ENCODE measurements at regions not wholly inside any gene's neighbourhood (a gene's known extent, or its start where the extent isn't known, plus 50 kb on each side); places are given as distances from the start of the nearest gene placed in this dataset.
"Not testable (repeated sequence)": the region's sequence is repeated elsewhere in the genome, so short reads cannot be mapped to it uniquely, and the experiment has no call there.

DNA sequence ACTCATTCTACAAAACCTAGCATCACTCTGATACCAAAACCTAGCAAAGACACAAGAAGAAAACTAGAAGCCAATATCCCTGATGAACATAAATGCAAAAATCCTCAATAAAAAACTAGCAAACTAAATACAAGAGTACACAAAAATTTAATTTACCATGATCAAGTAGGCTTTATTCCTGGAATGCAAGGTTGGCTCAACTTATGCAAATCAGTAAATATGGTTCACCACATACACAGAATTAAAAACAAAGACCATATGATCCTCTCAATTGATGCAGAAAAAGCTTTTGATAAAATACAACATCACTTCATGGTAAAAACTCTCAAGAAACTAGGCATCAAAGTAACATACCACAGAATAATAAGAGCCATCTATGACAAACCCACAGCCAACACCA lies 188.3 kb downstream of the ETAA1 start:
- peaks cover 5% of the 10 kb centered on the region for H3K27me3 Mint-ChIP-seq (ENCODE audit: low read depth)
- TF ChIP-seq, protein P1, sequence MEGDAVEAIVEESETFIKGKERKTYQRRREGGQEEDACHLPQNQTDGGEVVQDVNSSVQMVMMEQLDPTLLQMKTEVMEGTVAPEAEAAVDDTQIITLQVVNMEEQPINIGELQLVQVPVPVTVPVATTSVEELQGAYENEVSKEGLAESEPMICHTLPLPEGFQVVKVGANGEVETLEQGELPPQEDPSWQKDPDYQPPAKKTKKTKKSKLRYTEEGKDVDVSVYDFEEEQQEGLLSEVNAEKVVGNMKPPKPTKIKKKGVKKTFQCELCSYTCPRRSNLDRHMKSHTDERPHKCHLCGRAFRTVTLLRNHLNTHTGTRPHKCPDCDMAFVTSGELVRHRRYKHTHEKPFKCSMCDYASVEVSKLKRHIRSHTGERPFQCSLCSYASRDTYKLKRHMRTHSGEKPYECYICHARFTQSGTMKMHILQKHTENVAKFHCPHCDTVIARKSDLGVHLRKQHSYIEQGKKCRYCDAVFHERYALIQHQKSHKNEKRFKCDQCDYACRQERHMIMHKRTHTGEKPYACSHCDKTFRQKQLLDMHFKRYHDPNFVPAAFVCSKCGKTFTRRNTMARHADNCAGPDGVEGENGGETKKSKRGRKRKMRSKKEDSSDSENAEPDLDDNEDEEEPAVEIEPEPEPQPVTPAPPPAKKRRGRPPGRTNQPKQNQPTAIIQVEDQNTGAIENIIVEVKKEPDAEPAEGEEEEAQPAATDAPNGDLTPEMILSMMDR (conservative IDR thresholded peaks at IDR 0.05) = no peak

DNA sequence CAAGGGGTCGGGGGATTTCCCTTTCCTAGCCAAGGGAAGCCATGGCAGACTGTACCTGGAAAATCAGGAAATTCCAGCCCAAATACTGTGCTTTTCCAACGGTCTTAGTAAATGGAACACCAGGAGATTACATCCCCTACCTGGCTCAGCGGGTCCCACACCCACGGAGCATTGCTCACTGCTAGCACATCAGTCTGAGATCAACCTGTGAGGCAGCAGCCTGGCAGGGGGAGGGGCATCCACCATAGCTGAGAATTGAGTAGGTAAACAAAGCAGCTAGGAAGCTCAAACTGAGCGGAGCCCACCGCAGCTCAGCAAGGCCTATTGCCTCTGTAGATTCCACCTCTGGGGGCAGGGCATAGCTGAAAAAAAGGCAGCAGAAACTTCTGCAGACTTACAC lies 192.0 kb downstream of the ETAA1 start:
- DNase-seq (ENCODE audit: low read depth, low spot score) = not testable (repeated sequence)

More for the DNA sequence above, 188.3 kb downstream of the ETAA1 start:
- no peak overlapping the region for H3K27ac Mint-ChIP-seq (ENCODE audit: unreplicated experiment)
- no peaks in the 10 kb centered on the region for H3K4me1 Mint-ChIP-seq
- peaks cover 24% of the 10 kb centered on the region for H3K9me3 Mint-ChIP-seq
- no peak for DNase-seq (ENCODE audit: low read depth, low spot score)
- H3K36me3 Mint-ChIP-seq (ENCODE audit: low read depth) = peaks cover 15% of the 10 kb centered on the region
- no peak overlapping the region for H3K4me3 Mint-ChIP-seq

DNA sequence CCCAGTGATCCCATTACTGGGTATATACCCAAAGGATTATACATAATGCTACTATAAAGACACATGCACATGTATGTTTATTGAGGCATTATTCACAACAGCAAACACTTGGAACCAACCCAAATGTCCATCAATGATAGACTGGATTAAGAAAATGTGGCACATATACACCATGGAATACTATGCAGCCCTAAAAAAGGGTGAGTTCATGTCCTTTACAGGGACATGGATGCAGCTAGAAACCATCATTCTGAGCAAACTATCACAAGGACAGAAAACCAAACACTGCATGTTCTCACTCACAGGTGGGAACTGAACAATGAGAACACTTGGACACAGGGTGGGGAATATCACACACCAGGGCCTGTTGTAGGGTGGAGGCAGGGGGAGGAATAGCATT lies 197.4 kb downstream of the ETAA1 start:
- not testable (repeated sequence) for H3K4me3 Mint-ChIP-seq; H3K4me1 Mint-ChIP-seq; H3K27me3 Mint-ChIP-seq (ENCODE audit: low read depth); DNase-seq (ENCODE audit: low read depth, low spot score); H3K36me3 Mint-ChIP-seq (ENCODE audit: low read depth); H3K27ac Mint-ChIP-seq (ENCODE audit: unreplicated experiment)
- peaks cover 12% of the 10 kb centered on the region for H3K9me3 Mint-ChIP-seq

More for the DNA sequence above, 192.0 kb downstream of the ETAA1 start:
- peaks cover 11% of the 10 kb centered on the region for H3K36me3 Mint-ChIP-seq (ENCODE audit: low read depth)
- not testable (repeated sequence) for H3K27ac Mint-ChIP-seq (ENCODE audit: unreplicated experiment); H3K4me3 Mint-ChIP-seq; H3K4me1 Mint-ChIP-seq; H3K27me3 Mint-ChIP-seq (ENCODE audit: low read depth)
- peaks cover 19% of the 10 kb centered on the region for H3K9me3 Mint-ChIP-seq

DNA sequence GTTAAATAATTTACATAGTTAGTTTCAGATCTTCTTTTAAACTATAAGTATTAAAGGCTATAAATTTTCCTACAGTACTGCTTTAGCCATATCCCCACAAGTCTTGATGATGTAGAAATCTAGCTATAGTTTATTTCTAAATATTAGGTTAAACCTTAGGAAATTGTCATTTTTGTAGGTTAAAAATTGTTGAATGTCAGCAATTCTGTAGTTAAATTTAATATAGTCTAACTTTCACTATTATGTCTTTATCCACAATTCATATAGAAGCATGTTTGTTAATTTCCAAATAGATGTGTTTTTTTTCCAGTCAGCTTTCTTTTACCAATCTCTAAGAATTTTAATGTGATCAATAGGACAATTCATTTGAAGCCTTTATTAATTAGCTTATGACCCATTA lies 199.7 kb downstream of the ETAA1 start:
- Mint-ChIP-seq H3K27me3 (ENCODE audit: low read depth) (peaks cover 8% of the 10 kb centered on the region), H3K4me3 (no peak overlapping the region), H3K9me3 (peaks cover 7% of the 10 kb centered on the region)

DNA sequence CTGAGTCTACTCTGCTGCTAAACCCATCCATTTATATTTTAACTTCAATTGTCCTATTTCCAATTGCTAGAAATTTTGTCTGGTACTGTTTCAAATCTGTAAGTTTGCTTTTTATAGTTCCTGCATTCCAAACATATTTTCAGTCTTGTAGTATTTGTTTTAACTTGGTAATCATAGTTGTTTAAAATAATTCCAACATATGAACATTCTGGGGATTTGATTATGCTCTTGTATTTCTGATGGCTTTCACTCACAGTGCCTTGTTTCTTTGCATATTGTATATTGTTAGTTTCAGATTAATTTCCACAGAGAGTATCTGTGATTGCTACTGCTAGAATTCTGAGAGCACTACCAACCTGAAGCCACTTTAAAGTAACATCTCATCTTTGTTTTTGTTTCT lies 202.4 kb downstream of the ETAA1 start:
- H3K27me3 Mint-ChIP-seq (ENCODE audit: low read depth) = peaks cover 8% of the 10 kb centered on the region
- H3K4me1 Mint-ChIP-seq = no peaks in the 10 kb centered on the region
- TF ChIP-seq, protein P1 (conservative IDR thresholded peaks at IDR 0.05) = no peak
- H3K4me3 Mint-ChIP-seq = no peak overlapping the region
- H3K9me3 Mint-ChIP-seq = peaks cover 4% of the 10 kb centered on the region
- no peak overlapping the region for H3K27ac Mint-ChIP-seq (ENCODE audit: unreplicated experiment)
- no peak for DNase-seq (ENCODE audit: low read depth, low spot score)
- no peaks in the 10 kb centered on the region for H3K36me3 Mint-ChIP-seq (ENCODE audit: low read depth)

More for the DNA sequence above, 199.7 kb downstream of the ETAA1 start:
- TF ChIP-seq, protein P1 (conservative IDR thresholded peaks at IDR 0.05) = no peak
- Mint-ChIP-seq H3K36me3 (ENCODE audit: low read depth) (no peaks in the 10 kb centered on the region), H3K27ac (ENCODE audit: unreplicated experiment) (no peak overlapping the region), H3K4me1 (no peaks in the 10 kb centered on the region)
- DNase-seq (ENCODE audit: low read depth, low spot score) = no peak

DNA sequence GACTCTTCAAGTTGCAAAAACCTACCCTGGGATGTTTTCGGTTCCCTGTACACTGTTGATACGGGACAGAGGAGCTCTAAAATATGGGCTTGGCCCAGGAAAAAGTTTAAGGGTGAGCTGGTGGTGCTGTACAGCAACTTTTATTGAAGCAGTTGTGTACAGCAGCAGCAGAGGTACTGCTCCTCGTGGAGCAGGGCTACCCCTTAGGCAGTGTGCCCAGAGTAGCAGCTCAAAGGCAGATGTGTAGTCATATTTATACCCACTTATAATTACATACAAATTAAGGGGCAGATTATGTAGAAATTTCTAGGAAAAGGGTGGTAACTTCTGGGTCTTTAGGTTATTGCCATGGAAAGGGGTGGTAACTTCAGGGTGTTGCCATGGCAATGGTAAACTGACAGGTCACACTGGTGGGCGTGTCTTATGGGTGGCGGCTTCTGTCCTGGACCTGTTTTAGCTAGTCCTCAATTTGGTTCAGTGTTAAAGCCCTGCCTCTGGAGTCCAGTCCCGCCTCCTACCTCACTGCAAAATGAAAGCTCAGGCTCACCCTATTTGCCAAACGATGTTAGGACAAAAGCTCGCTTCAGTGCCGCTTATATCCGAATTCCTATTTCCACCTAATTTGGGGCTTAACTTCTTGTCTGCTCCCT lies 203.2 kb downstream of the ETAA1 start:
- Mint-ChIP-seq H3K27ac (ENCODE audit: unreplicated experiment) (no peak overlapping the region), H3K36me3 (ENCODE audit: low read depth) (no peaks in the 10 kb centered on the region), H3K27me3 (ENCODE audit: low read depth) (peaks cover 8% of the 10 kb centered on the region), H3K9me3 (peaks cover under 1% of the 10 kb centered on the region), H3K4me3 (no peak overlapping the region), H3K4me1 (no peaks in the 10 kb centered on the region)
- no peak for DNase-seq (ENCODE audit: low read depth, low spot score)
- TF ChIP-seq, protein P1 (conservative IDR thresholded peaks at IDR 0.05) = no peak
